Embryonic facial prominence (tissue), 1 donor: ENCODE measurements at regions not wholly inside any gene's neighbourhood (a gene's known extent, or its start where the extent isn't known, plus 50 kb on each side); places are given as distances from the start of the nearest gene placed in this dataset.
"Not testable (repeated sequence)": the region's sequence is repeated elsewhere in the genome, so short reads cannot be mapped to it uniquely, and the experiment has no call there.

Experiments used
- DNase-seq: peaks from one replicate; pipeline ENCODE4 v3.0.0-alpha.2; 2016; ENCODE audit errors: extremely low spot score

DNA sequence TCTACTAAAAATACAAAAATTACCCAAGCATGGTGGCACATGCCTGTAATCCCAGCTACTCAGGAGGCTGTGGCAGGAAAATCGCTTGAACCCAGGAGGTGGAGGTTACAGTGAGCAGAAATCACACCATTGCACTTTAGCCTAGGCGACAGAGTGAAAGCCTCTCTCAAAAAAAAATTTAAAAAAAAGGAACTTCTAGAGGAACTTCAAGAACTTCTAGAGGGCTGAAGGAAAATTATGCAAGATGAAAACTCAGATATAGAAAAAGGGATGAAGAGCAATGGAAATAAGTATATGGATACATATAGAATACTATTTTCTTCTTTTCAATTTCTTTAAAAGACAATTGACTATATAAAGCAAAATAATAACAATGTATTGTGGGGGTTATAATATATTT, 51.2 kb upstream of the PRR5 start:
- no peak for DNase-seq

DNA sequence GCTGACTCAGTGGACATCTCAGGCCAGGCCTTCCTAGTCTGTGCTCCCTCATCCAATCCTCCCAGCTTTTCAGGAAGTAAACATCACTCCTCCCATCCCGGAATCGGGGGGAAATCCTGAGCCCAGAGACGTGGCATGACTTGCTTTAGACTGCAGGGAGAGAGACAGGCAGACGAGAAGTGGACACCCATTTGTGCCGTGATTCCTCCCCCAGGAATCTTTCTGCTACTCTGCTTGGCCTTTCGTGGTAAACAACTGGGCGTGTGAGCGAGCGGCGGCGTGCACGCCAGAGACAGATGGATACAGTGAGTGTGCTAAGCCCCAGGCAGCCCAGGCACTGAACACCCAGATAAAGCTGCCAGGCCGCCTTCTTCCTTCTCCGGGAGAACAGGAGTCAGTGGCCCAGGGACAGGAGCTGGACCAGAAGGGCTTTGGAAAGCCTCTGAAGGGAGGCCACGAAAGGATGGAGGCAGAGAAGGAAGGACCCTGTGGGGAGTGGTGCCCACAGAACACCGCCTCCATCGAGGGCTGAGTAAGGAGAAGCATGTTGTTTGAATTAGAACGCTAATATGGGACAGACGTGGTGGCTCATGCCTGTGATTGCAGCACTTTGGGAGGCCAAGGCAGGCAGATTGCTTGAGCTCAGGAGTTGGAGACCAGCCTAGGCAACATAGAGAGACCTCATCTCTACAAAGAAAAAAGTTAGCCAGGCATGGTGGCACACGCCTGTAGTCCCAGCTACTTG, 53.0 kb upstream of the PRR5 start:
- DNase-seq = no peak

DNA sequence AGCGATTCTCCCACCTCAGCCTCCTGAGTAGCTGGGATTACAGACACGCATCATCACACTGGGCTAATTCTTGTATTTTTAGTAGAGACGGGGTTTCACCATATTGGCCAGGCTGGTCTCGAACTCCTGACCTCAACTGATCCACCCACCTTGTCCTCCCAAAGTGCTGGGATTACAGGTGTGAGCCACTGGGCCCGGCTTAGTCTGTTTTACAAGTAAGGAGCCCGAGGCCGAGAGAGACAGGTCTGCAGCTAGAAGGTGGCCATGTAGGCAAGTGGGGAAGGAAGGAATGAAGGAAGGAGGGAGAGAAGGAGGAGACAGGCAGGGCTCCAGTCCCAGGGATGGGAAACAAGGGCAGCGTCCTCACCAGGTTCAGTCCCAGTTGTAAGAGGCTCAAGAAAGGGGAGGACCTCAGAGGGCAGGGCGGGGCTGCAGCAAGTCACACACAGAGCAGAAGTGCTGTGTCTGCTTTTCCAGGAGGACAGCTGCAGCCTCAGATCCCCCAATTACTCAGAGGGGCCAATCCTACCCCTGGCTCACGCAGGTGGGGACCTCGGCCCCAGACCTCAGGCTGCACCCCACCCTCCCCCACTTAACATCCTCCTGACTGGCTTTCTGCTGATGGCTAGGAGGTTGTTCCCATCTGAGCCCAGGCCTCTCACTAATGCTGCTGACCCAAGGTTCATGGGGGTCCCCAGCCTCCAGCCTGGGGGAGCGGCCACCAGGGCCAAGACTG, 53.8 kb upstream of the PRR5 start:
- no peak for DNase-seq

DNA sequence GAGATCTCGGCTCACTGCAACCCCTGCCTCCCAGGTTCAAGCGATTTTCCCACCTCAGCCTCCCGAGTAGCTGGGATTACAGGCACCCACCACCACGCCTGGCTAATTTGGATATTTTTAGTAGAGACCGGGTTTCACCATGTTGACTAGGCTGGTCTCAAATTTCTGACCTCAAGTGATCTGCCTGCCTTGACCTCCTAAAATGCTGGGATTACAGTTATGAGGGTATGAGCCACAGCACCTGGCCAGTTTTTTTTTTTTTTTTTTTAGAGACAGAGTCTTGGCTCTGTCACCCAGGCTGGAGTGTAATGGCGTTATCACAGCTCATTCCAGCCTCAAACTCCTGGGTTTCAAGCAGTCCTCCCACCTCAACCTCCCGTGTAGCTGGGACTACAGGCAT, 54.9 kb upstream of the PRR5 start:
- no peak for DNase-seq

DNA sequence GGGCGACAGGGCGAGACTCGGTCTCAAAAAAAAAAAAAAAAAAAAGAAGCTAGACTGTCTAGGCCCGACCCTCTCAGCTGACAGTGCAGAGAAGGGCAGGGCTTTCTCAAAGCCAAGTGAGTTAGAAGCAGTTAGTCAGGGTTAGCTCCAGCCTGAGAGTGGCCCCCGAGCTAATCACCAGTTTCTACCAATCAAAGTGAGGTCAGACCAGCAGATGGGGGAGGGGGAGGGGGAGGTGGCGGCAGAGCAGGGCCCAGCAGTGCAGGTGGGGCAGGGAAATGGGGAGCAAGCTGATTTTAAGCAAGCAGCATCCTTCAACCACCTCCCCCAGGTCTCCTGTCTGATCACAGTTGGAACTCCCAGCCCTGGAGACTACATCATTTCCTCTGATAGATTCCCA, 55.3 kb upstream of the PRR5 start:
- no peak for DNase-seq

DNA sequence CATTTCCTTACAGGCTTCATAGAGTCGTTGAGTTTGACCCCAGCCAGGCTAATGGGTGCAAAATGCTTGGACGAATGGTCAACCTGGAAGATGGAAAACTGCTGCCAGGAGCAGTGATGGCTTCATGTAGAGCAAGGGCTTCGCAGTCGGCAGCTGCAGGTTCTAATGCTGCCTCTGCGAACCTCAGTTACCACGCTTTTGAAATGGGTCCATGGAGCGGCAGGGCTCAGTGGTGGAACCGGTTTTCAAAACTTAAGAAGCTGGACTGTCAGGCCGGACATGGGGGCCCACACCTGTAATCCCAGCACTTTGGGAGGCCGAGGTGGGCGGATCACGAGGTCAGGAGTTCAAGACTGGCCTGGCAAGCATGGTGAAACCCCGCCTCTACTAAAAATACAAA, 55.9 kb upstream of the PRR5 start:
- DNase-seq = no peak

DNA sequence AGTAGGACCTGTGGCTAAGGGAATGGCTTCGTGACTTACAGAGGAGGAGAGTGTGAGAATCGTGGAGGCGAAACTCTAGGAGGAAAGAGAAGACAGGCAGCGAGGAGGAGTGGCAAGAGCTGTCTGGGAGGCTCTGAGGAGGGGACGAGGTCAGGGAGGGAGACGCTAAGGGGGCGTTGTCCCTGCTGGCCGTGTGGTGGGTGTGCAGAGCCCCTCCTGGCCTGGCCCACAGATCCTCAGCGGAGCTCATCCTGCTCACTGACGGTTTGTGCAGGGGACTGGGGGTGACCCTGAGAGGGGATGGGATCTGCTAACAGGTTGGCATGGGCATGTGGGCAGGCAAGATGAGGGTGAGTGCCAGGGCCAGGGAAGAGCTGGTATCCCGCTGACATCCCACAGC, 56.5 kb upstream of the PRR5 start:
- DNase-seq = no peak

DNA sequence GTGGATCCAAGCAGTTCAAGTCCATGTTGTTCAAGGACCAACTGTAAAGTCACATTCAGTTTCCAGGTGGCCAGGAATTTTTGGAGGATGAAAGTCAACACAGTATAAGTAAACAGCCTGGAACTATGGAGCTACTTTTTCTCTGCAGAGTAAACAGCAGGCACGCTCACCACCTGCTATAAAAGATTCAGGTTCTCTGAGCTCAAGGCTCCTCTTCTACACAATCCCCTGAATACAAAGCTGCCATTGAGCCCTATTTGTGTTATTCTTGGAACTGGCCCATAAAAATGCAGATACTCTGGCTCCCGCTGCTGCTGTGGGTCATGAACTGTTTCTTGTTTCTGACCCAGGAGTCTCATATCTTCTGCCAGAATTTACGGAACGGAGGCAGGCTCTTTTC, 56.9 kb upstream of the PRR5 start:
- no peak for DNase-seq

DNA sequence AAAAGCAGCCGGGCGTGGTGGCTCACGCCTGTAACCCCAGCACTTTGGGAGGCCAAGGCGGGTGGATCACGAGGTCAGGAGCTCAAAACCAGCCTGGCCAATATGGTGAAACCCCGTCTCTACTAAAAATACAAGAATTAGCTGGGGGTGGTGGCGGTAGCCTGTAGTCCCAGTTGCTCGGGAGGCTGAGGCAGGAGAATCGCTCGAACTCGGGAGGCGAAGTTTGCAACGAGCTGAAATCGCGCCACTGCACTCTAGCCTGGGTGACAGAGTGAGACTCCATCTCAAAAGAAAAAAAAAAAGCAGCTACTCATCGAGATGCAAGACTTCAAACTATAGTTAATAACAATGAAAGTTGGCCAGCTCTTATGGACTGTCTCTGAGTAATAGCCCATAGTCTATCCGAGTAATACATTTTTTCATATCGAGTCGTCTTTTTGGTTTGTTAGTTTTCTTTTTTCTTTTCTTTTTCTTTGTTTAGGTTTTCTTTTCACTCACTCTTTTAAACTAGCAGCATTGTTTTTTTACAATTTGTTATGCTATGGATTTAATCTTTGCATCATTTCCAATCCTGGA, 58.4 kb upstream of the PRR5 start:
- DNase-seq = not testable (repeated sequence)

DNA sequence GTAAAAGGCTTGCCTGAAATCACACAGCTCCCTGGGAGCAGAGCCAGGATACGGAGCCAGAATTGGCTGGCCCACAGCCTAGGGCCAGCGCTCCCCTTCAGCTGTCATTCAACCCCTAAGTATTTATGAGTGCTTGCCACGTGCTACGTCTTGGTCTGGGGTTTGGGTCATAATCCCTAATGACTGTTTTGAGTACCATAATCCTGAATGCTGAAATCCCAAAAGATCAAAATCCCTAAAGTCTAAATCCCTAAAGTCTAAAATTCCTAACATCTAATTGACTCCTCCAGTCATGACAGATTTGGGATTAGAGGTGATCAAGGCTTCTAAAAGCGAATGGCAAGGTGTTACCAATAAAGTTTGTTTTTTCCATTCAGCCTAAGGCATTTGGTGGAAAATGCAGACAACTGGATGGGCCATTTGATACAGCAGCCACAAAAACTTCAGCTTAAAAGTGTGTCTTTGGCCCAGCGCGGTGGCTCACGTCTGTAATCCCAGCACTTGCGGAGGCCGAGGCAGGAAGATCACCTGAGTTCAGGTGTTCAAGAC, 59.8 kb upstream of the PRR5 start:
- DNase-seq = no peak

DNA sequence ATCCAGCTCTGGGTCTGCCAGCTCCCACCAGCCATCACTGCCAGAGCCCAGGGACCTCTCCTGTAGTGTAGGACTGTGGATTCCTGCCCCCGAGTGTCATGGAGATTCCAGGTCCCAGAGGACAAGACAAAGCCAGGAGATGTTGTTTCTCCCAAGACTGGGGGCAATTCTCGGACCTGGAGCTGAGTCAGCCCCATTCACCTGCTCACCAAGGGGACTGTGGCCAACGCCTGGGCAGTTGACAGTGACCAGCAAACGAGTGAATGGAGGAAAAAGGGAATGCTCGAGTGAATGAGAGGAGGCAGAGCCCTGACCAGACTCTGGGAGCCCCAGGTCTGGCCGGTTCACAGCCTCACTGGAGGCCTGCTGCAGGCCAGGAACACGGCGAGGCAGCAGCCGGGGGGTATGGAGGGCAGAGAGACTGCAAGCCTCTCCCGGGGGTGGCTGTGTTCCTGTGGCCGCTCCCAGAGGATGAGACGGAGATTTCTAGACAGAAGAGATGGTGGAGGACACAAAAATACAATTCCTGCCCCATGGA, 61.3 kb upstream of the PRR5 start:
- DNase-seq = no peak

DNA sequence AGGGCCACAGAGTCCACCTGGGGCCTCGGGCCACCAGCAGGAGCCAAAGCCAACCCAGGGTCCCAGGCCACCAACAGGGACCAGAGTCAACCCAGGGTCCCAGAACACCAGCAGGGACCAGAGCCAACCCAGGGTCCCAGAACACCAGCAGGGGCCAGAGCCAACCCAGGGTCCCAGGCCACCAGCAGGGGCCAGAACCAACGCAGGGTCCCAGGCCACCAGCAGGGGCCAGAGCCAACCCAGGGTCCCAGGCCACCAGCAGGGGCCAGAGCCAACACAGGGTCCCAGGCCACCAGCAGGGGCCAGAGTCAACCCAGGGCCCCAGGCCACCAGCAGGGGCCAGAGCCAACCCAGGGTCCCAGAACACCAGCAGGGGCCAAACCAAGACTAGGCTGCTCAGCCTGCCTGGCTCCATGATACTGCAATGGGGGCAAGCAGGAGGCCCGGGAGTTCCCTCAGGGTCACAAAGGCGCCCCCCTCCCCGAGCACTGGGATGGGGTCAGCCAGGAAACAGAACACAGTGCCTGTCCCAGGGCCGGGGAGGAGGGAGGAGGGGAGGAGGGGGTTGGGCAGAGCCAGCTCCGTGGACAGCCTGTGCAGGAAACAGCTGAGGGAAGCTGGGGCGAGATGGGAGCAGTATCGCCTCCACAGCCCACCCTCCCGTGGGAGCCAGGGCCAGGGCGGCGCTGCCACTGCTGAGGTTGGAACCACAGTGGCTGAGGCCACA, 62.0 kb upstream of the PRR5 start:
- no peak for DNase-seq

DNA sequence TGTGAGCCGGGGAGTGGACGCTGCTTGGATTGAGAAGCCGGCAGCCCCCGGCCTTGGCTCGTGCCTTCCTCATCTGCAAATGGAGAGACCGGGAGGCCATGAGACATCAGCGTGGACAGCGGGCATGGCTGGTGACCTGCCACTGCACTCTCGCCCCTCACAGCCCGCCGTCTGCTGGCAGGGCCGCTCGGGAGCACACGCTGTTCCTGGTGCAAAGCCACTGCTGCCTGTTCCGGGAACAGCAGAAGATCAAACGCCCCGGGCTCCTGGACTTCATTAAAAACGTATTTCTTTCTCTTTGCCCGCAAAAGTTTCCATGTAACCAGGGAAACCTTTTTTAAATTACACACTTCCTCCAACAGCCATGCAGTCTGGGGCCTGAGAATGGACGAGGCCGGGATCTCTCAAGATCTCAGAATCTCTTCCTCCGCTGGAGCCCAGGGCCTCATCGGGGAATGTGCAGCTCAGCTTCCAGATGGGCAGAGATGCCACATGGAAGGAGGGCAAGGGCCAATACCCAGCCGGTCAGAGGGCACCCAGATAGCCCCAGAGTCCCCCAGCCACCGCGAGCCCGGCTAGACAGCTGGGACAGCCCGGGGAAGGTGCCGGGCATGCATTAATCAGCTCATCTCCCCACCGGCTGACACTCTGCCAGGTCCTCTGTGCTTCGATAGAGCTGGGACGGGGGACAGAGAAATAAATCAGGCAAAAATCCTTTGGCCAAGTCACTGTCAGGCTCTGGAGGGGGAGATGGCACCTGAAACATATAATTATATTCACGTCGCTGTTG, 62.8 kb upstream of the PRR5 start:
- DNase-seq = peak; percentile 77

DNA sequence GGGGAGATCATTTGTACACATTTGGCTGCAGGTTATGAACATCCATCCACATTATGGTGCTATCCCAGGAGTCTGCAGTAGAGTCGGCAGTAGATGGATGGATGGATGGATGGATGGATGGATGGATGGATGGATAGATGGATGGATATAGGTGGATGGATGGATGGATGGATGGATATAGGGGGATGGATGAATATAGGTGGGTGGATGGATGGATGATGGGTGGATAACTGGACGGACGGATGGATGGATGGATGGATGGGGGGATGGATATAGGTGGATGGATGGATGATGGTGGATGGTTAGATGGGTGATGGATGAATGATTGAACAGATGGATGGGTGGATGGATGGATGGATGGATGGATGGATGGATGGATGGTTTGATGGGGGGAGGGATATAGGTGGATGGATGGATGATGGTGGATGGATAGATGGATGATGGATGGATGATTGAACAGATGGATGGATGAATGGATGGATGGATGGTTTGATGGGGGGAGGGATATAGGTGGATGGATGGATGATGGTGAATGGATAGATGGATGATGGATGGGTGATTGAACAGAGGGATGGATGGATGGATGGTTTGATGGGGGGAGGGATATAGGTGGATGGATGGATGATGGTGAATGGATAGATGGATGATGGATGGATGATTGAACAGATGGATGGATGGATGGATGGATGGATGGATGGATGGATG, 65.3 kb upstream of the PRR5 start:
- DNase-seq = not testable (repeated sequence)

DNA sequence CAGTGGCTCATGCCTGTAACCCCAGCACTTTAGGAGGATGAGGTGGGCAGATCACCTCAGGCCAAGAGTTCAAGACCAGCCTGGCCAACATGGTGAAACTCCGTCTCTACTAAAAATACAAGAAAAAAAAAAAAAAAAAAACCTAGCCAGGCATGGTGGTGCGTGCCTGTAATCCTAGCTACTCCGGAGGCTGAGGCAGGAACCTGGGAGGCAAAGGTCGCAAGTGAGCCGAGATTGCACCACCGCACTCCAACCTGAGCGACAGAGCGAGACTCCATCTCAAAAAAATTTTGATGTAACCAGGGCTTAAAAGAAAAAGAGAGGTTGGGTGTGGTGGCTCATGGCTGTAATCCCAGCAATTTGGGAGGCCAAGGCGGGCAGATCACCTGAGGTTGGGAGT, 66.4 kb upstream of the PRR5 start:
- not testable (repeated sequence) for DNase-seq

DNA sequence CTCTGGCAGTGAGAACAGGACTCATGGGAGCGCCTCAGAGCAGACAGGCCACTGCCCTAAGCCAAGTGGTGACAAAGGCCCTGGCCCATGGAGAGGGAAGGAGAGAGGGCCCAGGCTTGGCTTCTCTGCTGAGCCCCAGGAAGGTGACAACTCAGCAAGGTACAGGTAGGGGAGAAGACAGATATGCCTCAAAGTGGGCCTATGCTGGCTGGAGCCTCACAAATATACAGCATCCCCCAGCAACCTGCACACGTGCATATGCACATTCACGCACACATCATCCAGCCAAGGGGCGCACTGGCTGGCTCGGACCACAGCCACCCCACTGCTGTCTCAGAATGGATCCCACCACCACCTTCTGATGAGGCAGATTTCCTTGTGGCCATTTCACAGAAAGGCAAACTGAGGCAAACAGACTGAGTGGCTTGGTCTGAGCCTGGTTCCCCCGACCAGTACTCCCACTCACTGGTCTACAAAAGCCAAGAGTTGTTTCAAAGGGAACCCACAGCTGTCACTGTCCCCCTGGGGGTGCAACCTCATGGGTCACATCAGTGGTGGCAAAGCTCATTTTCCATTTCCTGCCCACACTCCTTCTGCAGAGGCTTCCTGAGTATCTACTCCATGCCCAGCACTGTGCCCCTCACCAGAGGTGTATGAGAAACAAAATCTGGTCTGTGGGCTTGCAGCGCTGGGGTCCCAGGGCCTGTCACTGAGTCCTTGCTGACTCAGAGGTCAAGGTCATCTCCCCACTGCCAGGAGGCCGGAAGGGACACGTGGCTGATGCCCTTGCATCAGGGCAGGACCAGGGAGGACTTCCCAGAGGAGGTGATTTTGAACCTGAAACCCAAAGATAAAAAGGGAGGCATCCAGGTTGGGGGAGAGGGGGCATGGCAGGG, 67.3 kb upstream of the PRR5 start:
- no peak for DNase-seq

DNA sequence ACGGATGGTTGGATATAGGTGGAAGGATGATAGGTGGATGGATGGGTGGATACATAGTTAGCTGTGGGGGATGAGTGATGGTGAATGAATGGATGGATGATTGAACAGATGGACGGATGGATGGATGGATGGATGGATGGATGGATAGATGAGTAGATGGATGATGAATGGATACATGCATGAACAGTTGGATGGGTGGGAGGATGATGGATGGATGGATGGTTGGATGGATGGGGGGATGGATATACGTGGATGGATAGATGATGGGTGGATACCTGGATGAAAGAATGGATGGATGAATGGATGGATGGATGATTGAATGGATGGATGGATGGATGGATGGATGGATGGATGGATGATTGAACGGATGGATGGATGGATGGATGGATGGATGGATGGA, 68.4 kb upstream of the PRR5 start:
- DNase-seq = no peak

DNA sequence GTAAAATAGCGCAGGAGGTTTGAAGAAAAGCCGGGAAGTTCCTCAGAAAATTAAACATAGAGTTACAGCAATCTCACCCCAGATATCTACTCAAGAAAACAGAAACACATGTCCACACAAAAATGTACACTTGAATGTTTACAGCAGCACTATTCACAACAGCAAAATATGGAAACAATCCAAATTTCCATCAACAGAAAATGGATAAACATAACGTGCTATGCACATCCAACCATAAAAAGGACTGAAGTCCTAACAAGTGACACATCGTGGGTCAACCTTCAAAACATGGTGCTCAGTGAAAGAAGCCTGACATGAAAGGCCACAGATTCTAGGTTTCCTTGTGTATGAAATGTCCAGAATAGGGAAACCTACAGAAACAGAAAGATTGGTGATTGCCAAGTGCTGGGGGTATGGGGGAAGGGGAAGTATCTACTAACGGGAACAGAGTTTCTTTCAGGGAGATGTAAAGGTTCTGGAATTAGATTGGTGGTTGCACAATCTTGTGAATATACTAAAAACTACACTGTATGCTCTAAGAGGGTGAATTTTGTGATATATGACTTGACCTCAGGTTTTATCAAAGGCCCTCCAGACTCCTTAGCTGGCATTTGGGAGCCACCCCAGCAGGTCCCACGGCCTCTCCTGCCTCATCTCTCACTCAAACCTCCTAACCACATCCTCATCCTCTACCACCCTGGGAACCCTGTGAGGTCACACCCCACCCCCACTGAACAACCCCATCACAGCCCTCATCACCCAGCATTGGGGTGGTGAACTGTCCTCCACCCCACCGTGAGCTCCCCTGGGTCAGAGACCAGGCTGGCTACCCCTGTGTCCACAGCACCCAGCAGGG, 69.2 kb upstream of the PRR5 start:
- no peak for DNase-seq
